GM18907 (cell line): ENCODE measurements at regions not wholly inside any gene's neighbourhood (a gene's known extent, or its start where the extent isn't known, plus 50 kb on each side); places are given as distances from the start of the nearest gene placed in this dataset.
"Not testable (repeated sequence)": the region's sequence is repeated elsewhere in the genome, so short reads cannot be mapped to it uniquely, and the experiment has no call there.

Experiments used
- ATAC-seq: cut with Tn5 transposase; IDR thresholded peaks from one replicate; pipeline ENCODE4 v1.9.1; 2021; ENCODE audit warnings: mild to moderate bottlenecking, moderate library complexity; ENCODE audit not compliant: unreplicated experiment

- no peak for ATAC-seq
These were observed 108.6 kb downstream of the ZMAT1 start for GRCh38 chrX:101823236-101823635.

- not testable (repeated sequence) for ATAC-seq
These were observed 114.1 kb downstream of the ZMAT1 start for GRCh38 chrX:101817739-101818138.

GRCh38 chrX:101813200-101813599, 118.6 kb downstream of the ZMAT1 start:
- ATAC-seq, result no peak

- ATAC-seq, result no peak
These were observed 128.4 kb downstream of the ZMAT1 start for GRCh38 chrX:101803451-101803850.

GRCh38 chrX:101799387-101799786, 132.4 kb downstream of the ZMAT1 start:
- peak; percentile 100 for ATAC-seq

- ATAC-seq, result no peak
These were observed 128.3 kb upstream of the ARMCX2 start for GRCh38 chrX:101787934-101788333.

GRCh38 chrX:101785142-101785541, 125.5 kb upstream of the ARMCX2 start:
- ATAC-seq, result no peak

GRCh38 chrX:101780421-101780820, 120.8 kb upstream of the ARMCX2 start:
- not testable (repeated sequence) for ATAC-seq

- ATAC-seq, result peak; percentile 100
These were observed 114.7 kb upstream of the ARMCX2 start for GRCh38 chrX:101774340-101774739.

- ATAC-seq, result no peak
These were observed 104.9 kb upstream of the ARMCX2 start for GRCh38 chrX:101764538-101764937.

GRCh38 chrX:101759000-101759399, 99.3 kb upstream of the ARMCX2 start:
- peak; percentile 88 for ATAC-seq

- no peak for ATAC-seq
These were observed 91.1 kb upstream of the ARMCX2 start for GRCh38 chrX:101750744-101751143.

GRCh38 chrX:101749436-101749835, 89.8 kb upstream of the ARMCX2 start:
- ATAC-seq, result no peak

- ATAC-seq, result no peak
These were observed 85.4 kb upstream of the ARMCX2 start for GRCh38 chrX:101745046-101745445.

GRCh38 chrX:101744085-101744484, 84.4 kb upstream of the ARMCX2 start:
- ATAC-seq, result no peak

GRCh38 chrX:101740642-101741041, 81.0 kb upstream of the ARMCX2 start:
- no peak for ATAC-seq

- ATAC-seq, result not testable (repeated sequence)
These were observed 79.2 kb upstream of the ARMCX2 start for GRCh38 chrX:101738867-101739266.

- not testable (repeated sequence) for ATAC-seq
These were observed 78.8 kb upstream of the ARMCX2 start for GRCh38 chrX:101738411-101738810.

- no peak for ATAC-seq
These were observed 77.0 kb upstream of the ARMCX2 start for GRCh38 chrX:101736651-101737050.

GRCh38 chrX:101732870-101733269, 73.2 kb upstream of the ARMCX2 start:
- no peak for ATAC-seq

- ATAC-seq, result no peak
These were observed 70.3 kb upstream of the ARMCX2 start for GRCh38 chrX:101729986-101730385.
